Stimulated activated CD4-positive, alpha-beta T cell treated with anti-CD3 and anti-CD28 coated beads, Interleukin-1b, Interleukin-23, amount 100 ng/mL, for 24 hours (primary cell): ENCODE measurements at regions not wholly inside any gene's neighbourhood (a gene's known extent, or its start where the extent isn't known, plus 50 kb on each side); places are given as distances from the start of the nearest gene placed in this dataset.
"Not testable (repeated sequence)": the region's sequence is repeated elsewhere in the genome, so short reads cannot be mapped to it uniquely, and the experiment has no call there.

Experiments
- DNase-seq, 4 experiments: peaks; one replicate each; pipeline ENCODE4 v3.0.0-alpha.2; 2020; ENCODE audit warnings: low read depth in 4 of 4, low spot score in 1 of 4

DNA sequence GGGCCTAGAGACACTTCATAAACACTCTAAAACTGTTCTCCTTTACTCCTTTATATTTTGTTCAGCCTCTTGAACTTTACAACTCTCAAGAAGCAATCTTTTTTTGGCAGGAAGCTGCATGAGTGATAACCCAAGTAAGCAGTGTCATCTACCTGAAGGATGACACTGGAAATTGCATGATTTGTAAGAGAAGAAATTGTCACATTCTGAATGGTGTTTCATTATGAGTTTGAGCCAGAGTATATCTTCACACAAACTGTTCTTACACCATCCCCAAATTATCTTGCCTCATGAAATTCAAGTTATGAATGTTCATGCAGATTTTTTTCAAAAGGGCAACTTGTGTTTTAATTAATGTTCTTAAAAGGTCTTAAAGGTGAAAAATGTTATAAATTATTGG, 799.3 kb downstream of the TBC1D32 start:
- no peak for DNase-seq

DNA sequence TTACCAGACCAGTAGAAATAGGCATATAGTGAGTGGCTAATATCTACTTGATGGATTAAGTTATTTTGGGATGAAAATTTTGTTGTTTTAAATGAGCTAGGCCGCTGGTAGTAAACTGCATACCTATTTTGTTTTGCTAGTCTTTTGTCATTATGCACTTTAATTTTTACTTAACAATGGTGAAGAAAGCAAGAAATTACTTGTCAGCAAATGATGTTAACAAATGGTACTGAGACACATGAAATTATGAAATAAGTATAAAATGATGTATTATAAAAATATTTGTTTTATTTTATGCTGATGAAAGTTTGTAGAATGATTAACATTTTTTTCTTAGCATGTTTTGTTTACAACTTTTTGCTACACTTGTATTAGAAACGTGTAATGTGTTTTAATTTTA, 807.7 kb downstream of the TBC1D32 start:
- DNase-seq, result no peak

DNA sequence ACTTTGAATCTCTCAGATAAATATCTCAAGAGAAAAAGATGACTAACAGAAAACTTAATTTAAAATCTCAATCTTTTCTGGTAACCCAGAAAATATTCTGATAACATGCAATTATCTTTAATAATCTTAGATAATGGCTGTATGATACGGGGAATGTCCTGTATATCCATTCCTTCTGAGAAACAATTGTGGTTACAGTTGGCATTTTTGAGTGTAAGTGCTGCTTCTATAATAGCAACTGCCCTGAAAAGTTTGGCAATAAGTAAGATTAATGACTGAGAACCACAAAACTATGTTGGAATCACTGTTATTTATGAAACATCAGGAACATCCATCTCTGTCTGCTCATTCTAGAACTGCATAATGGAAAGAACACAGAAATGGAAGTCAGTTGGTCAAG, 819.7 kb downstream of the TBC1D32 start:
- DNase-seq, result no peak

DNA sequence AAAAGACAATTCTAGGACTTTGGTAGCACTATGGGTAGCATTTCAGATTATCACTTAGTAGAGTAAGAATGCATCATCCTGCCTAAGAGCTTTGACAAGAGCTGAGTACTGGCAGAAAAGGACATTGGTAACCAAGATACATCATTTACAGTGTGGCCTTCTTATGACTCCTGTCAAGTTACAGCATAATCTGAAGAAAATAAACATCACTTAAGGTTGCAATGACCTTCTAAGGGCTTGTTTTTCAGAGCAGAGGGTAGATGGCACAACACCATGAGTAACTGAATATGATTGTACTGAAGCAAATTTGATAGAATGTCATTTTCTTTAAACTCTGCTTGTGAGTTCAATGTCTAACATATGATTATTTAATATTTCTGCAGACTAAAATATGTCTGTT, 822.6 kb downstream of the TBC1D32 start:
- no peak for DNase-seq

DNA sequence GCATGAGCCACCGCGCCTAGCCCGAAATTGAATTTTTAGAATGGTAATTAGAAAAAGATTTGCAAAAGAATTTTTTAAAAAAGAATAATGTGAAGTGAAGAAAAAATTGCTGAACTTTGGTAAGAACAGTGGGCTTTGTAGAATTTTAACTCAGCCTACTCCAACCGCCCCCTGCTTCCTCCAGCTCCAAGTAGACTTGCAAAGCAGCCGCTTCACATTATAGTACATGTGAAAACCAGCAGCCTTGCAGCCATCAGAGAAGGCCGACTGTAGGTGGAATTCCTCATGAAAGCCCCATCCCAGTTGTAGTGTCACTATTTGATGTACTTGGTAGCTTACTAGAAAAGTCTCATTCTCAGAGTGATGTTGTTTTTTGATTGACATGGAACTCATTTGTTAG, 835.6 kb downstream of the TBC1D32 start:
- no peak for DNase-seq

DNA sequence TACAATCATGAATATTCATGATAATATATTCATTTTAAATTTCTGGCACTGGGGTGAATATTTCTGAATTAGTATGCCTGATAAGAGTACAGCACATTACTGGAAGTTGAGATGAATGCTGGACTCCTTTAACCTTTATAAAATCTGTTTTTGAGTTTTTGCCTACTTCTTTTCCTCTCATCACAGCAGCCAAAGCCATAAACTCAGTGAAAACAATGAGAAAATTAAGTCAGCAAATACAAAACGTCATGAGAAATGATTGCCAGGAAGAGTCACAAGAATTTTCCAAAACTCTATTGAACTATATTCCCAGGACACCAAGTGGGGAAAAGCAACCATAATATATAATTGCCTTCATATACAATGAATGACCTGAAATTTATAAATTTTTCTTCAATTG, 837.6 kb downstream of the TBC1D32 start:
- DNase-seq, result no peak

DNA sequence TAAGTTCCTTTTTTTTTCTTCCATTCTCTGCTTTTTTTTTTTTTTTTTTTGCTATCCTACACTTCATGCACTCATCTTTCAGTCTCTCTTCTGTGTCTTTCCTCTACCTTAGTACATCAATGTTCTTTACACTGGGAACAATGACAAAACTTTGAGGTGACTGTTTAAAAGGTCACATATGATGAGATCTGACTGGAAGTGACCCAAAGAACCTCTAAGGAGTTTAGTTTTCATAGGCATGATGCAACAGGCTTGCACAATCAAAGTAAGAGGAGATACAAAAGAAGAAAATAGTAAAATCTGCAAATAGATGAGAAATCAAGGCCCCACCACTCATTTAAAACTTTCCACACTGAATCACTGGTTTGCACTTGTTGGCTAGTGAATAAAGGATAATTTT, 840.8 kb downstream of the TBC1D32 start:
- no peak for DNase-seq

DNA sequence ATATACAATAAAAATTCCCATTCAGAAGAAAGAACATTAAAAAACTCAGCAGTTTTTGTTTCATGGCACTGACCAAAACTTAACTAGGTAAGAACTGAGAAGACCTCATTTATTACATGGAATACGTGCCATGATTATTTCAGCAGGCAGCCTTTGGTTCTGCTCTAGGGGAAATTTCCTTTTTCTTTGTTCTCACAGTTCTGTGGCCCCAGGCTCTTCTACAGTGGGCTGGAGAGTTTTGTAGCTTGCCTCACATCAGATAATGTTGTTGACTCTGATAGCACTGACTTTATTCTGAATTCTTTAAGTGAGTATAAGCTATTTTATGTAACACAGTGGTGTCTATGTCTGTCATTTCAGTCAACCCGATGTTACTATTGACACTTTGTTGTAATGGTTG, 844.3 kb downstream of the TBC1D32 start:
- DNase-seq, result no peak

DNA sequence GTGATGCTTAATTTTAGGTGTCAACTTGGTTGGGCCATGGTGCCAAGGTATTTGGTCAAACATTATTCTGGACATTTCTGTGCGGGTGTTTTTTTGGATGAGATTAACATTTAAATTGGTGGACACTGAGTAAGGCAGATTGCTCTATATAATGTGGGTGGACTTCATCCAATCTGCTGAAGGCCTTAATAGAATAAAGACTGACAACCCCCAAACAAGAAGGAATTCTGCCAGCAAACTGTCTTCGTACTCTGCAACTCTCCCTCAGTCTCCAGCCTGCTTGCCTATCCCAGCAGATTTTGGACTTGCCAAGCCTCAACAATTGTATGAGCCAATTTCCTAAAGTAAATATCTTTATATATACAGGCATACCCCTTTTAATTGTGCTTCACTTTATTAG, 850.1 kb downstream of the TBC1D32 start:
- DNase-seq, result no peak

DNA sequence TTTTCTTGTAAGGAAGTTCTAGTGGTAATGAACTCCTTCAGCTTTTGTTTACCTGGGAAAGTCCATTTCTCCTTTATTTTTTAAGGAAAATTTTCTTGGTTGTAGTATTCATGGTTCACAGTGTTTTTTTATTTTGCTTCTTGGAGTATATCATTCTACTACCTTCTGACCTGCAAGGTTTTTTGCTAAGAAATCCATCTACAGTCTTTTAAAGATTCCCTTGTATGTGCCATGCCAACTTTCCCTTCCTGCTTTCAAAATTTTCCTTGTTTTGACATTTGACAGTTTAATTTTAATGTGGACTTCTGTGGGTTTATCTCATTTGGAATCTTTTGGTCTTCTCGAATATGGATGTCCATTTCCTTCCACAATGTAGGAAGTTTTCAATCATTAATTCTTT, 855.6 kb downstream of the TBC1D32 start:
- DNase-seq, result no peak

DNA sequence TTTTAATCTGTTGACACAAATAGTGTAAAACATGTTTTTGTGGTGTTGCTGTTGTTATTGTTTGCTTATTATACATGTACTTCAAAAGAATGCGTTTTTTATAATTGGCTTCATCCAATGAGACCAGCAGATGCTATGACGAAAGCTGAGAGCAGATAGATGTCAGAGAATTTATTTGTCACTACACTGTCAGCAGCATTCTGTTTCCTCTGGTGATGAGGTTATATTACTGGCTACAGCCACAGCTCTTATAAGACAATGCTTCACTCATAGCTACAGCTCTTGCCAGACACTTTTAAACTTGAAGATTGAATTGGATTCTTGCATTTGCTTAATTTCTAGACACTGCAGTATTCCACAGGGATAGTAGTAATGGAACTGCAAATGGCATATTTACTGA, 860.5 kb downstream of the TBC1D32 start:
- DNase-seq, result no peak

DNA sequence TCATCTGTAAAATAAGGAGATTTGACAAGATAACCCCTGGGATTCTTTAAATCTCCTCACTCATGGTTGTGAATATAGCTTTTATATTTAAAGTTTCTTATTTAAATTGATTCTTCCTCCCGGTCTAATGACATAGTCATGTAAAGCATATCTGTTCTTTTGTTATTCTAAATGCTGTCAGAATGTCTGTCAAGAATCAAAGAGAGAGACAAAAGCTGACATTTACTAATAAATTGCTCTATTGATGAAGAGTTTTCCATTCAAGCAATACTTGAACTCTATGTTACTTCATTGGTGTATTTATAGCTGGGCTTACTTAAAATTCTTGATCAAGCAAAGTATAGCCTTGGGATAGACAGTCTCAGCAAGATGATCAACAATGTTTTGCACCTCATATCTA, 865.8 kb downstream of the TBC1D32 start:
- DNase-seq, result no peak

DNA sequence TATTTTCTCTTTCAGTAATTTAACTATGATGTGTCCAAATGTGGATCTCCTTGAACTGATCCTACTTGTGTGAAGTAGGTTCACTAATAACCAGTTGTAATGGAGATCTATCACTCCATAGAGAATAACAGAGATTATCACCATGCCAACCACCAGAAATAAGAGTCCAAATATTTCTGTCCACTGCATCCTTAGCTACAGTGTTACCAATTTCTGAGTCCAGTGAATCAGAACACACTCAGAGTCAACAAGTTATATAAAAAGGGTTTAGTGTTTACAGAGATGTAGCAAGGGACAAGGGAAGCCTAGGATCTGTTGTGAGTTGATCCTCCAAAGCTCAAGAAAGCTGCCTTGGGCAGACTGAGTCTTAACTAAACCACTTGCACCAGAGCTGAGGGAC, 882.8 kb downstream of the TBC1D32 start:
- DNase-seq, result no peak

DNA sequence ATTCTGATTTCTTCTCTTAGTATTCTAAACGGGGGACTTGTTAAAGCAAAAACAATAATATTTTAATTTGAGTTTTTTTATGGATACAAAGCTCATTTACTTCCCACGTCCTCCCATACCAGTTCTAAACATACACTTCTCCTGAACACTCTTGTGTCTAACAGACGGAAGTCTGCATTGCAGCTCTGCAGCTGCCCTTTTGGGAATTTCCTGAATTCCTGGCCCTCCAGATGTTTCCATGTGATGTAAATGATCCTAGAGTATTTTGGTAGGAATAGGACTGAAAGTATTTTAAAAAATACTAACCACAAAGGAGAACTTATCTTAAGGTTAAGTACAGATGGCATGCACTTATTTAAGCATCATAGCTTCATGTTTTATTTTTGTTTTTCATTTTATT, 886.7 kb downstream of the TBC1D32 start:
- no peak for DNase-seq

DNA sequence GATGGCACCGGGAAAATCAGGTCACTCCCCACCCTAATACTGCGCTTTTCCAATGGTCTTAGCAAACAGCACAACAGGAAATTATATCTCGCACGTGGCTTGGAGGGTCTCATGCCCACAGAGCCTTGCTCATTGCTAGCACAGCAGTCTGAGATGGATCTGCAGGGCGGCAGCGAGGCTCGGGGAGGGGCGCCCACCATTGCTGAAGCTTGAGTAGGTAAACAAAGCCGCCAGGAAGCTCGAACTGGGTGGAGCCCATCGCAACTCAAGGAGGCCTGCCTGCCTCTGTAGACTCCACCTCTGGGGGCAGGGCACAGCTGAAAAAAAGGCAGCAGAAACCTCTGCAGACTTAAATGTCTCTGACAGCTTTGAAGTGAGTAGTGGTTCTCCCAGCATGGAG, 901.4 kb downstream of the TBC1D32 start:
- not testable (repeated sequence) for DNase-seq

DNA sequence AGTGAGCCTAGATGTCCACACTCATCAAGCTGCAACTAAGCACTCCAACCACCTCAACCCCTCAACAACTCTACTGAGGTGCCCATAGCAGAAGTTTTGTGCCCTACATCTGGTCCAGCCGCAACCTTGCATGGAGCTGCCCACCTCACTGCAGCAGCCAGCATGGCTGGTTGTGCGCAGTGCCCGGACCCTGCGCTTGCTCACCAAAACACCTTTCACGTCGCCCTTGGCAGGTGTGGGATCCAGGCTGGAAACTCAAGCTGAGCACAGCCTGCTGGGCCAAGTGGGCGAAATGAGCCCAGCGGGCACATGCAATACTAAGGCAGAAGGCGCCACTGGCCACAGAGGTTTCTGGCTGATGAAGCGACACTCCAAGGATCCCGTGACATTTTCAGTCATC, 902.4 kb downstream of the TBC1D32 start:
- no peak for DNase-seq

DNA sequence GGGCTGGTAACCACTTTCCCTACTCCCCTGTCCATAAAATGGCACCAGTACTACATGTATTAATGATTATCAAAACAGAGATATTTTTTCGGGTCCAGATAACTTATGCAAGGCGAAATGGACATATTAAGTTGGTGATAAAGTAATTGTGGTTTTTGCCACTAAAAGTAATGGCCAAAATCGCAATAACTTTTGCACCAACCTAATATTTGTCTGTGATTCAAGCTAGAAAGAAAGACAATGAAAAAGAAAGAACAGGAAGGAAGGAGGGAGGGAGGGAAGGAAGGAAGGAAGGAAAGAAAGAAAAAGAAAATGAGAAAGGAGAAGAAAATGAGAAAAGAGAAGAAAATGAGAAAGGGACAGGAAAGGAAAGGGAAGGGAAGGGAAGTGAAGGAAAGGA, 922.9 kb downstream of the TBC1D32 start:
- DNase-seq, result no peak

DNA sequence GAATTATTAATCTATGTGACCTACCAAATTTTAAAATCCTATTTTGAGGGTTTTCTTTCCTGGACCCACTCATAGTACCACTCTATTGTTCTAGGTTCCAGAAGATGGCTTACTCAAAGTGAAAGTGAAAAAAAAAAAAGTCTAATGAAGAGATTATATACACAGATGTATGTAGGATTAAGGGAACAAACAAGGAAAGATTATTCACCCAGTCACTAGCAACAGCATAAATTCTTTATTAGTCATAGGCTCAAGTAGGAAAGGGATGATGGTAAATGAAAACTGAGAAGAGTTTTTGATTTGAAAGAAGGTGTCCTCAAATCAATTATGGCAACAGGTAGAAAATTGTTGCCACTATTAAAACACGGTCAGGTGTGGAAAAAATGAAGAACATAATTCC, 923.7 kb downstream of the TBC1D32 start:
- DNase-seq, result no peak

DNA sequence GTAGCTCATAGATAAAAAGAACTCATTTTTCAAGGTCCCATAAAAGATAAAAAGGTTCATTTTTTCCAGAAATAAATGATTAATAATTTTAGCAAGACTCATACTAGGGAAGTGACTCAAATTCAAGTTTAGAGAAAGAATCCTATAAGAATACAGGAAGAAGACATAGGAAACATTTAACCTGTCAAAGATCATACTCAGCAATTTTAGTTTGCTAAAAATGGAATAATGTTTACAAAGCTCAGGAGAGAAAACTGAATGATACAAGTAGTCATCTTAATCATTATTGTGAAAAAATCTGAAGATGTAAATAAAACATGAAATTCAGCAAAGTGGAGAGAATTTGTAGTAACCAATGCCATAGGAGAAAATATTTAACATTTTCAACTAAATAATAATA, 926.6 kb downstream of the TBC1D32 start:
- DNase-seq, result no peak

DNA sequence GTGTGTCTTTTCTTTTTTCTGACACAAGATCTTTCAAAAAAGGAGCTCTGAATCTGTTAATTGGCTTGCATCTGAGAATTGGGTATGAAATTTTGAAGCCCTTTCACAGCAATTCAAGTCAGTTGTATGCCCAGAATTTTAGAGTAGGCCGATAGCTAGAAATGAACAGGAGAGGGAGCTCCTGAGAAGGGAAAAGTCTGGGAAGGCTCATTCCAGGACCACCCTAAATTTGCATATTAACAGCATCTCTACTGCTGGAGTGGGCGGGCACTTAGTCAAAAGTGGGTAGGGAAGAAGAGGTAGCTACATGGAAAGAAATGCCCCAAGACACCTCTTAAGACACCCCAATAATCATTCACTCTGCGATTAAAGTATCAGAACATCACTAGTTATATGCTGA, 928.3 kb downstream of the TBC1D32 start:
- no peak for DNase-seq

DNA sequence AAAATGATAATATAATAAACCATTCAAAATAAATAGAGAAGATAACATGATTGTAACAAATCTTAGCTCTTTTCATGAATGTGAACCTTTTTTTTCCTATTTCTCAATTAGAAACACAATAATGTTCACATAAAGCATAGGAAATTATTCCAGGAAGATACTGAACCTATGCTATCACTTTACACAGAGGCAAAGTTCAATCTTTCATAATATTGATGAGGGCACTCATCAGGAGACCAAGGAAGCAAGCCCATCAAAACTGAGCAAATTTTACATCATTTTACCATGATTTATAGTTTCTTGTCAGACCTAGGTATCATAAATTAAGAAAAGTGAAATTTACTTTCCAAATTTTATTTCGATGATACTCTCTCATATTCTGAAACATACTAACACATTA, 938.5 kb downstream of the TBC1D32 start:
- no peak for DNase-seq

DNA sequence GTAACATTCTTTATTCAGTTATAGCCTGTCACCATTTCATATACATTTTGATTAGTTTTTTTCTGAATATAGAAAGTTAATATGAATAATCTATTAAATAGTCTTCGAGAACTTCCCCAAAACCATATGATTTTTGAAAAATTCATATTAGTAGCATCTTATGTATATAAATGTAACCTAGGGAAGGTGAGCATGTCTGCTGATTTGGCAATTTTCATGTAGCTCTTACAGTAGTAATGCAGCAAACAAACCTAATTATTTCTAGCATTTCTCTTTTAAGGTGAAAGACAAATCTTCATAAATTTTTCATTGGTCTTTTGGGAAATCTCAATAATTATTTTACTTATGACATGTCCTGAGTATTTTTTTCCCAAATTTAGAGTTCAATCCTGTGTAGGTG, 939.0 kb downstream of the TBC1D32 start:
- no peak for DNase-seq

DNA sequence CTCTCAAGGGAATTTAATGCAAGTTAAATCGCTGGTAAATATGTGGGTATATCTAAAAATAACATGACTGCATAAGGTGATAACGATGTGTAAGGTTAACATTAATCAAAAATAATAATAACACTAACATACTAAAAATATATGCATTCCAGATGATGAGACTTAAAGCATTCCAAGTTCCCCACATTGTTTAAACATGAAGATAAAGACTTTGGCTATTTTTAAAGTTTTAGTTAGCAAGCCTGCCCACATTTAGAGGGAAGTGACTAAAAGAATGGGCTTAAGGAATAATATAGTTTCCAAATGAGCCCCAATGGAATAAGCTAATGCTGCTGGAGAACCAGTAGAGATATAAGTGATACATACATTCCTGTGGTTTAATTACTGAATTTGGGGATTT, 941.3 kb downstream of the TBC1D32 start:
- no peak for DNase-seq

DNA sequence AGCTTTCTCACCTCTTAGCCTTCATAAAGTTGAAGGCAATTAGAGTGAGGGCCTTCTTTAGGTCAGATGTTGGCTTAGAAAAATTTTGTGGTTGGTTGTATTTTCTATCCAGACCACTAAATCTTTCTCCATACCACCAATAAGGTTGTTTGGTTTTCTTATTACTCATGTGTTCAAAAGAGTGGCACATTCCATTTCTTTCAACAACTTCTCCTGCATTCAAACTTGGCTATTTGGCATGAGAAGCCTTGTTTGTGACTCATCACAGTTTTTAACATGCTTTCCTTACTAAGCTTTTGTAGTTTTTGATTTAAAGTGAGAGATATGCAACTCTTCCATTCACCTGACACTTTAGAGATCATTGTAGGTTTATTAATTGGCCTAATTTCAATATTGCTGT, 949.6 kb downstream of the TBC1D32 start:
- no peak for DNase-seq
